ENCODE measurements at regions not wholly inside any gene's neighbourhood (a gene's known extent, or its start where the extent isn't known, plus 50 kb on each side); places are given as distances from the start of the nearest gene placed in this dataset.

GRCh38 chrX:124462931-124463330 is 116.6 kb downstream of the SH2D1A start:
- Histone ChIP-seq H2AFZ (ENCODE audit: low read length) (no peak overlapping the region), H3K56ac (replicated peaks; ENCODE audit: insufficient read length, low read depth, low read length) (no peak overlapping the region), H3K27me3 (replicated peaks in 1 of 4; ENCODE audit: control insufficient read depth in 3 of 4, extremely low read depth in 1 of 4, insufficient read depth in 3 of 4, low read length in 3 of 4) (no peaks in the 10 kb centered on the region), H3K14ac (ENCODE audit: insufficient read length) (no peak overlapping the region), H4K91ac (replicated peaks; ENCODE audit: insufficient read length, low read length) (no peak overlapping the region), H3K79me2 (ENCODE audit: control insufficient read depth in 1 of 2, insufficient read depth in 2 of 2, low read length in 2 of 2) (no peaks in the 10 kb centered on the region), H2BK12ac (ENCODE audit: low read depth, low read length) (no peak overlapping the region), H4K5ac (ENCODE audit: insufficient read length, low read depth, low read length) (no peak overlapping the region), H2BK15ac (ENCODE audit: low read length) (no peak overlapping the region), H3K27ac (ENCODE audit: low read depth, low read length) (no peak overlapping the region), H3K4me3 (ENCODE audit: extremely low read depth in 1 of 4, insufficient read depth in 2 of 4, low read depth in 3 of 4, low read length in 4 of 4) (no peak overlapping the region), H3K23ac (ENCODE audit: insufficient read length) (no peak overlapping the region), H3K4me1 (replicated peaks in 1 of 4; ENCODE audit: control insufficient read depth in 3 of 4, insufficient read depth in 4 of 4, low read length in 3 of 4) (no peaks in the 10 kb centered on the region; a peak in 1 of 7 replicates), H2BK5ac (ENCODE audit: low read depth, low read length) (no peak overlapping the region), H4K8ac (ENCODE audit: extremely low read depth, insufficient read depth, low read length) (no peak overlapping the region), H3K36me3 (ENCODE audit: control insufficient read depth in 2 of 4, insufficient read depth in 4 of 4, low read length in 3 of 4) (no peaks in the 10 kb centered on the region), H3K23me2 (ENCODE audit: low read depth, low read length) (no peaks in the 10 kb centered on the region), H2BK120ac (replicated peaks; ENCODE audit: low read depth, low read length) (no peak overlapping the region), H3K9me3 (ENCODE audit: insufficient read depth in 2 of 2, low read depth in 1 of 2, low read length in 1 of 2) (no peaks in the 10 kb centered on the region), H2BK20ac (ENCODE audit: low read length) (no peak overlapping the region), H3K79me1 (ENCODE audit: low read depth, low read length) (no peaks in the 10 kb centered on the region), H3K18ac (ENCODE audit: extremely low read depth, low read length) (no peak overlapping the region), H3K4ac (replicated peaks; ENCODE audit: insufficient read length, low read depth, low read length) (no peak overlapping the region), H3K9ac (replicated peaks in 1 of 4; ENCODE audit: extremely low read depth in 1 of 4, low read depth in 3 of 4, low read length in 3 of 4) (no peak overlapping the region), H3K4me2 (ENCODE audit: insufficient read depth in 1 of 2, low read depth in 2 of 2, low read length in 2 of 2) (no peak overlapping the region), H4K20me1 (replicated peaks in 1 of 2; ENCODE audit: control insufficient read depth in 1 of 2, insufficient read depth in 2 of 2, low read length in 2 of 2) (no peaks in the 10 kb centered on the region), H2AK5ac (ENCODE audit: low read depth, low read length) (no peak overlapping the region)
- 94% methylated on average over 4 of the region's 4 CpGs; no CpG with 5 or more reads in 1 of the 2 experiments for WGBS, 2 experiments (ENCODE audit: extremely low coverage in 1 of 2, insufficient coverage in 1 of 2, insufficient read length in 1 of 2, insufficient replicate concordance in 2 of 2, low coverage in 1 of 2, low lambda C conversion rate in 2 of 2, missing lambda C conversion rate in 1 of 2)
- ChIA-PET POLR2A (ENCODE audit: partially characterized antibody) (no interaction called here), CTCF (ENCODE audit: partially characterized antibody) (interaction anchor here (1.2 to 1.5 kb wide), 2 partner anchors 9 to 639 kb away, joined by 3 to 5 read pairs; no protein-coding TSS in a partner anchor)
- DNase-seq (ENCODE audit: low read depth in 1 of 2, low spot score in 2 of 2), result no peak
- no peak for FAIRE-seq
- TF ChIP-seq ZNF274 (IDR thresholded peaks at IDR 0.05; ENCODE audit: borderline replicate concordance, extremely low read depth, low read length) (no peak), SP4 (IDR thresholded peaks at IDR 0.05; ENCODE audit: low read length) (no peak), MAFK (IDR thresholded peaks at IDR 0.05; ENCODE audit: low read depth, low read length) (no peak), BACH1 (IDR thresholded peaks at IDR 0.05; ENCODE audit: low read length) (no peak), KDM1A (IDR thresholded peaks at IDR 0.05; ENCODE audit: borderline replicate concordance, low read length) (no peak), MAX (IDR thresholded peaks at IDR 0.05) (no peak), CHD2 (IDR thresholded peaks at IDR 0.05; ENCODE audit: low read length) (no peak), SRF (IDR thresholded peaks at IDR 0.05; ENCODE audit: low read depth, low read length) (no peak), TCF12 (IDR thresholded peaks at IDR 0.05; ENCODE audit: low read depth, low read length) (no peak), SUZ12 (IDR thresholded peaks at IDR 0.05; ENCODE audit: low read length) (no peak), BCL11A (IDR thresholded peaks at IDR 0.05; ENCODE audit: low read depth in 2 of 2, low read length in 2 of 2) (no peak), POLR2AphosphoS5 (IDR thresholded peaks at IDR 0.05; ENCODE audit: low read depth, low read length) (no peak), GTF2F1 (IDR thresholded peaks at IDR 0.05; ENCODE audit: borderline replicate concordance, low read depth, low read length) (no peak), RFX5 (IDR thresholded peaks at IDR 0.05; ENCODE audit: borderline replicate concordance, low read depth, low read length) (no peak), POLR2A (IDR thresholded peaks at IDR 0.05; ENCODE audit: control extremely low read depth in 1 of 2, low read depth in 2 of 2, low read length in 2 of 2) (no peak), TAF1 (IDR thresholded peaks at IDR 0.05; ENCODE audit: low read depth, low read length) (no peak), EGR1 (IDR thresholded peaks at IDR 0.05; ENCODE audit: borderline replicate concordance, low read depth, low read length) (no peak)

Measured in H1 (cell line).